ENCODE measurements at regions not wholly inside any gene's neighbourhood (a gene's known extent, or its start where the extent isn't known, plus 50 kb on each side); places are given as distances from the start of the nearest gene placed in this dataset.

- Histone ChIP-seq H3K4me3 (IDR thresholded peaks at IDR 0.05; ENCODE audit: insufficient read depth, low read depth, low read length) (peak overlapping the region; percentile 9), H4K20me1 (ENCODE audit: insufficient read depth) (no peaks in the 10 kb centered on the region), H3K27me3 (ENCODE audit: insufficient read depth, low read depth) (no peaks in the 10 kb centered on the region), H3K9ac (peak overlapping the region; percentile 85; the same call in 1 of the 2 replicates), H3K4me1 (ENCODE audit: low read depth, poor library complexity, severe bottlenecking) (peaks cover 61% of the 10 kb centered on the region), H3K27ac (peak overlapping the region; percentile 94; the same call in 1 of the 2 replicates), H3K79me2 (ENCODE audit: insufficient read depth, low read depth) (no peaks in the 10 kb centered on the region), H3K4me2 (peak overlapping the region; percentile 100), H3K36me3 (ENCODE audit: insufficient read depth) (no peaks in the 10 kb centered on the region), H2AFZ (ENCODE audit: low read depth) (no peak overlapping the region)
- no peak for TF ChIP-seq CTCF (conservative IDR thresholded peaks at IDR 0.05; ENCODE audit: low read depth, low read length)
Observed at GRCh38 chr2:8489221-8489620, 192.6 kb upstream of the ID2 start.

GRCh38 chr2:8489751-8490150 is 192.1 kb upstream of the ID2 start:
- Histone ChIP-seq H2AFZ (ENCODE audit: low read depth) (no peak overlapping the region), H3K4me3 (IDR thresholded peaks at IDR 0.05; ENCODE audit: insufficient read depth, low read depth, low read length) (no peak overlapping the region), H3K4me2 (peak overlapping the region; percentile 100; the same call in 1 of the 2 replicates)

GRCh38 chr2:8490166-8490721 is 191.6 kb upstream of the ID2 start:
- Histone ChIP-seq H3K27me3 (ENCODE audit: insufficient read depth, low read depth) (no peaks in the 10 kb centered on the region), H3K9ac (no peak overlapping the region), H3K4me1 (ENCODE audit: low read depth, poor library complexity, severe bottlenecking) (peaks cover 61% of the 10 kb centered on the region), H4K20me1 (ENCODE audit: insufficient read depth) (no peaks in the 10 kb centered on the region), H3K79me2 (ENCODE audit: insufficient read depth, low read depth) (no peaks in the 10 kb centered on the region), H3K36me3 (ENCODE audit: insufficient read depth) (no peaks in the 10 kb centered on the region), H2AFZ (ENCODE audit: low read depth) (no peak overlapping the region), H3K4me3 (IDR thresholded peaks at IDR 0.05; ENCODE audit: insufficient read depth, low read depth, low read length) (no peak overlapping the region), H3K4me2 (no peak overlapping the region), H3K27ac (no peak overlapping the region)
- no peak for TF ChIP-seq CTCF (conservative IDR thresholded peaks at IDR 0.05; ENCODE audit: low read depth, low read length)

More at GRCh38 chr2:8489751-8490150, 192.1 kb upstream of the ID2 start:
- Histone ChIP-seq H3K27me3 (ENCODE audit: insufficient read depth, low read depth) (no peaks in the 10 kb centered on the region), H3K27ac (peak overlapping the region; percentile 94; the same call in 1 of the 2 replicates), H3K36me3 (ENCODE audit: insufficient read depth) (no peaks in the 10 kb centered on the region), H3K79me2 (ENCODE audit: insufficient read depth, low read depth) (no peaks in the 10 kb centered on the region), H3K4me1 (ENCODE audit: low read depth, poor library complexity, severe bottlenecking) (peaks cover 61% of the 10 kb centered on the region), H4K20me1 (ENCODE audit: insufficient read depth) (no peaks in the 10 kb centered on the region), H3K9ac (no peak overlapping the region)
- no peak for TF ChIP-seq CTCF (conservative IDR thresholded peaks at IDR 0.05; ENCODE audit: low read depth, low read length)

- Histone ChIP-seq H2AFZ (ENCODE audit: low read depth) (no peak overlapping the region), H3K4me1 (ENCODE audit: low read depth, poor library complexity, severe bottlenecking) (peaks cover 56% of the 10 kb centered on the region), H3K27me3 (ENCODE audit: insufficient read depth, low read depth) (no peaks in the 10 kb centered on the region), H3K9ac (no peak overlapping the region), H3K27ac (no peak overlapping the region), H3K36me3 (ENCODE audit: insufficient read depth) (no peaks in the 10 kb centered on the region), H3K79me2 (ENCODE audit: insufficient read depth, low read depth) (no peaks in the 10 kb centered on the region), H3K4me2 (no peak overlapping the region), H4K20me1 (ENCODE audit: insufficient read depth) (no peaks in the 10 kb centered on the region), H3K4me3 (IDR thresholded peaks at IDR 0.05; ENCODE audit: insufficient read depth, low read depth, low read length) (no peak overlapping the region)
- no peak for TF ChIP-seq CTCF (conservative IDR thresholded peaks at IDR 0.05; ENCODE audit: low read depth, low read length)
Observed at GRCh38 chr2:8491296-8492027, 190.4 kb upstream of the ID2 start.

Measured in KMS-11 (cell line).